Muscle of leg (tissue), 3 donors: ENCODE measurements at regions not wholly inside any gene's neighbourhood (a gene's known extent, or its start where the extent isn't known, plus 50 kb on each side); places are given as distances from the start of the nearest gene placed in this dataset.
A peak's percentile ranks its signal among the peaks of the same experiment; 100 is the strongest.

Source experiments
- DNase-seq: peaks from one replicate; pipeline ENCODE4 v3.0.0; 2013
- H3K27ac ChIP-seq: one replicate; pipeline ENCODE4 v1.5.1; 2013; ENCODE audit warnings: mild to moderate bottlenecking, low read length, control low read depth
- H3K27me3 ChIP-seq: one replicate; pipeline ENCODE4 v1.6.1; 2013; ENCODE audit warnings: low read length; ENCODE audit not compliant: control insufficient read depth, insufficient read depth
- H3K36me3 ChIP-seq: one replicate; pipeline ENCODE4 v1.6.1; 2013; ENCODE audit warnings: low read length; ENCODE audit not compliant: control insufficient read depth, insufficient read depth
- H3K4me1 ChIP-seq: one replicate; pipeline ENCODE4 v1.6.1; 2013; ENCODE audit warnings: low read length; ENCODE audit not compliant: control insufficient read depth, insufficient read depth
- H3K4me3 ChIP-seq: one replicate; pipeline ENCODE4 v1.5.1; 2013; ENCODE audit warnings: low read length, control low read depth
- H3K9me3 ChIP-seq: replicated peaks from 2 replicates; pipeline ENCODE4 v1.6.1; 2013; ENCODE audit warnings: low read depth, low read length; ENCODE audit not compliant: control insufficient read depth
- WGBS: methylation state at CpG from one replicate; pipeline ENCODE4 v1.1.5; 2013; ENCODE audit warnings: missing lambda C conversion rate; ENCODE audit not compliant: insufficient coverage; 5-methylcytosine and 5-hydroxymethylcytosine counted together

- DNase-seq: no peak
- H3K27ac ChIP-seq: no peak overlapping the region
- peaks cover 5% of the 10 kb centered on the region for H3K9me3 ChIP-seq
- no peaks in the 10 kb centered on the region for H3K27me3 ChIP-seq
- no peaks in the 10 kb centered on the region for H3K4me1 ChIP-seq
- no peaks in the 10 kb centered on the region for H3K36me3 ChIP-seq
- no peak overlapping the region for H3K4me3 ChIP-seq
Measured at GRCh38 chr6:93900142-93900541, 480.8 kb upstream of the EPHA7 start.

- DNase-seq: no peak
- no CpG with 5 or more reads among the region's 1 CpG for WGBS
- Histone ChIP-seq H3K27me3 (no peaks in the 10 kb centered on the region), H3K4me1 (no peaks in the 10 kb centered on the region), H3K9me3 (no peaks in the 10 kb centered on the region), H3K27ac (no peak overlapping the region), H3K4me3 (no peak overlapping the region), H3K36me3 (no peaks in the 10 kb centered on the region)
Measured at GRCh38 chr6:93896081-93896480, 476.7 kb upstream of the EPHA7 start.

DNA sequence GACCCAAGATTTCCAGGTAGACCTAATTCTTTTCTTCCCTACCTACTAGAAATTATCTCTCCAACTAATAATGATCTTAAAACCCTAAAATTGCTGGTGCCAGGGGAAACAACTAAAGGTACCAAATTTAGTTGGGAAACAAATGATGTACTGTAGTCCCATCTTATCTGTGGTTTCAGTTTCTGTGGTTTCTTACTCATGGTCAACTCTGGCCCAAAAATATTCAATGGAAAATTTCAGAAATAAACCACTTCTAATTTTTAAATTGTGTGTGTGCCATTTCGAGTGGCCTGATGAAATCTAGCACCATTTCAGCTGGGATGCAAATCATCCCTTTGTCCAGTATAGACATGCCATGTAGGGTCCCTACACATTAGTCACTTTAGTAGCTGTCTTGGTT is 475.2 kb upstream of the EPHA7 start:
- no peak for DNase-seq
- WGBS: no CpG with 5 or more reads among the region's 1 CpG
- H3K4me1 ChIP-seq: no peaks in the 10 kb centered on the region

GRCh38 chr6:93889713-93890112 is 470.4 kb upstream of the EPHA7 start:
- Histone ChIP-seq H3K27me3 (no peaks in the 10 kb centered on the region), H3K4me3 (no peak overlapping the region), H3K9me3 (no peaks in the 10 kb centered on the region), H3K36me3 (no peaks in the 10 kb centered on the region), H3K27ac (no peak overlapping the region), H3K4me1 (no peaks in the 10 kb centered on the region)
- WGBS: no CpG with 5 or more reads among the region's 2 CpGs
- DNase-seq: no peak

More for the DNA sequence above, 475.2 kb upstream of the EPHA7 start:
- H3K27me3 ChIP-seq: no peaks in the 10 kb centered on the region
- no peaks in the 10 kb centered on the region for H3K36me3 ChIP-seq
- H3K9me3 ChIP-seq: no peaks in the 10 kb centered on the region
- H3K27ac ChIP-seq: no peak overlapping the region
- H3K4me3 ChIP-seq: no peak overlapping the region

DNA sequence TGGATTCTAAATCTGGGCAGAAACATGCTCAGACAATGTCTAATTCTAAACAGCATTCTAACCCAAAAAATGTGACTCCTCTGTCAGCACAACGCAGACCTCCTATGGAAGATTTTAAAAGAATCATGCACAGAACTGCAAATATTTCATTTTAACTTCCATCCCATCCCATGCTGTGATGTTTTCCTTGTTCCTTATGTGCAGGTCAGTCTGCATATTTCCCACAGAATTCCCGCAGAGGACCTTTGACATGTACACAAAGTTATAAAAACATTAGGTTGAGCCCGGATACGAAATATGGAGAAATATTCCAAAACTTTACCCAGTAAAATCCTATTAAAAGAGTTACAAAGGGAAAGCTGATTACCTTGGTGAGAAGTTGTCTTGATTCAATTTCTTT is 467.1 kb upstream of the EPHA7 start:
- Histone ChIP-seq H3K4me3 (no peak overlapping the region), H3K4me1 (no peaks in the 10 kb centered on the region), H3K27me3 (no peaks in the 10 kb centered on the region), H3K9me3 (no peaks in the 10 kb centered on the region), H3K36me3 (no peaks in the 10 kb centered on the region), H3K27ac (no peak overlapping the region)
- DNase-seq: no peak
- WGBS: 60% methylated on average over 1 of the region's 4 CpGs

DNA sequence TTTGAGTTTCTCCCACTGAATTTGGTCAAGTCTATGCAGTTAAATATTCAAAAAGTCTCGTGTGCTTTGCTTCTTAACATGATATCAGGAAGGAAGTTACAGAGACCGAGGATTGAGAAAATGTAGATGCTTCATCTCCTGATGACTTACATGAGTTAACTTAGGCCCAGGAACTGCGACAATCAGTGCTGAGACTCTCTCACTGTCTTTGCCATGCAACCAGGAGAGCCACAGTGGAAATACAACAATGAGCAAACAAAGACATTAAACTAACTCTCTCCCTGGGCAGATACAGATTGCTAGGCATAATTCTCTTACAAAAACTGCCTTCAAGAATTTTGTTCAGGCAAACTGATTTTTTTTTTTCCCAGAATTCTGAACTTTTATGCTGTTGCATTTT is 440.6 kb upstream of the EPHA7 start:
- Histone ChIP-seq H3K4me3 (no peak overlapping the region), H3K36me3 (no peaks in the 10 kb centered on the region), H3K27me3 (no peaks in the 10 kb centered on the region), H3K27ac (no peak overlapping the region), H3K4me1 (no peaks in the 10 kb centered on the region), H3K9me3 (no peaks in the 10 kb centered on the region)
- no CpG with 5 or more reads among the region's 3 CpGs for WGBS
- DNase-seq: no peak

DNA sequence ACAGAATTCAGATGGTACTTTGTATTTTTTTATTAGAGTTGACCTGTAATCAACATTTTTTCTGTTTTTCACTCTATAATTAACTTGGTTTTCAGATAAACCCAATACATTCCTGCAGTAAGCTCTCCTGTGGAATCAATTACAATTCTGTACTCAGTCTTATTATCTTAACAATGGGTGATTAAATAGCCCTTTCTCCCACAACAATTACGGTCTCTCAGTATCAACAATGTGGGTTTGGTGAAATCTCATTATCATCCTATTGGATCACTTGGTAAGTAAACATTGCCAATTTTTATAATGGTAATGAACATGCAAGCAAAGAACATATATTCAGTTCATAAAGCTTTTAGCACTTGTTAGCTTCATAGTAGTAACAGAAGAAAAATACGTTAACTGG is 438.9 kb upstream of the EPHA7 start:
- Histone ChIP-seq H3K9me3 (no peaks in the 10 kb centered on the region), H3K27me3 (no peaks in the 10 kb centered on the region), H3K4me3 (no peak overlapping the region), H3K4me1 (no peaks in the 10 kb centered on the region), H3K27ac (no peak overlapping the region), H3K36me3 (no peaks in the 10 kb centered on the region)
- no peak for DNase-seq
- WGBS: no CpG with 5 or more reads among the region's 2 CpGs

DNA sequence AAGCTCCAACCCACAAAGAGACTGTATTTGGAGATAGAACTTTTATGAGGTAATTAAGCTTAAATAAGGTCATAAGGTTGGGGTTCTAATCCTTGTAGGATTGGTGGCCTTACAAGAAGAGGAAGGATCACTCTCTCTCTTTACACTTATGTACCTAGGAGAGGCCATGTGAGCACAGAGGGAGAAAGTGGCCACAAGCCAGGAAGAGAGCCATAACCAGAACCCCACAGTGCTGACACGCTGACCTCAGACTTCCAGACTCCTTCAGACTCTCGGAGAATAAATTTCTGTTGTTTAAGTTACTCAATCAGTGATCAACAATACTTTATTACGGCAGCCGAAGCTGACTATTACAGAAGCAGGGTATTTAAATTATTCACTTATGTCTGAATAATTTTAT is 430.5 kb upstream of the EPHA7 start:
- H3K4me3 ChIP-seq: no peak overlapping the region
- no peak overlapping the region for H3K27ac ChIP-seq
- no peaks in the 10 kb centered on the region for H3K4me1 ChIP-seq
- no CpG with 5 or more reads among the region's 4 CpGs for WGBS
- H3K9me3 ChIP-seq: peaks cover 2% of the 10 kb centered on the region
- no peaks in the 10 kb centered on the region for H3K36me3 ChIP-seq
- no peaks in the 10 kb centered on the region for H3K27me3 ChIP-seq
- no peak for DNase-seq

DNA sequence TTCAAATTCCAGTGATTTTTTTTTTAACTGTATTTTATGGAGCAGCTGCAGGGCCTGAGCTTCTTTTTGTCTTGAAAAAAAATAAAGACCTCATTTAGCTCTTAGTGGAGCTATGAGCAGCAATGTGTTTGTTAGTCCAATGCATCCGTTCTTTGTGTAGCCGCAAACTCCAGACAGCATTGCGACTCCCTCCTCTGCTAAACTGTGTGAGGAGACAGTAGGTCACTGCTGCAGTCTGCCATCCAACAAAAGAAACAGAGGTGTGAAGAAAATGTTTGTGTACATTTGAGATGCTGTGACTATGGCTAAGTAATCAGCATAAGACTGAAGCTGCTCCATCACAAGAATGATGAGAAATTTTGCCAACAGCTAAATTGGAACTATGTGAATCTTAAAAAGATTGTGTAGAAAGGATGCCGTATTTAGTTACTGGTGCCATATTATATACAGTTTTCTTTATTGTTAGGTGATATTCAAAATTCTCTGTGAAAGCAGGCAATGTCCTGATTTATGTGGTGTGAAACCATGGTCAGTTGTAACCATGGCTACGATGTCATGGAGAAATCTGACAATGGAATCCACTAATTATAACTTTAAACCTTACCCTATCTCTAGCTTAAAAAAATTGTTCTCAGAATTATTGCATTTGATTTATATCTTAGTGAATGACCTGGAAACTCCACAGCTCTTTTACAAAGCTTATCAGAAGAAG is 428.8 kb upstream of the EPHA7 start:
- no CpG with 5 or more reads among the region's 5 CpGs for WGBS
- H3K27ac ChIP-seq: no peak overlapping the region
- H3K27me3 ChIP-seq: no peaks in the 10 kb centered on the region
- H3K9me3 ChIP-seq: peaks cover 2% of the 10 kb centered on the region
- H3K4me3 ChIP-seq: no peak overlapping the region
- no peaks in the 10 kb centered on the region for H3K36me3 ChIP-seq
- H3K4me1 ChIP-seq: no peaks in the 10 kb centered on the region
- DNase-seq: peak; percentile 2

GRCh38 chr6:93842178-93842577 is 422.8 kb upstream of the EPHA7 start:
- no CpG with 5 or more reads among the region's 1 CpG for WGBS
- Histone ChIP-seq H3K4me1 (no peaks in the 10 kb centered on the region), H3K36me3 (no peaks in the 10 kb centered on the region), H3K27me3 (no peaks in the 10 kb centered on the region), H3K27ac (no peak overlapping the region), H3K4me3 (no peak overlapping the region), H3K9me3 (no peaks in the 10 kb centered on the region)
- no peak for DNase-seq
